OCI-LY3 (cell line): ENCODE measurements at regions not wholly inside any gene's neighbourhood (a gene's known extent, or its start where the extent isn't known, plus 50 kb on each side); places are given as distances from the start of the nearest gene placed in this dataset.
"Not testable (repeated sequence)": the region's sequence is repeated elsewhere in the genome, so short reads cannot be mapped to it uniquely, and the experiment has no call there.

Source experiments
- H2AFZ ChIP-seq: fragments of 200-600, 300-600 bp; shearing (Covaris generic); 2 replicates; pipeline ENCODE4 v1.6.0; 2014; ENCODE audit warnings: antibody characterized with exemption, low read depth, low read length
- H3K27ac ChIP-seq: fragments of 200-600, 300-600 bp; sonication (generic); 2 replicates; pipeline ENCODE4 v1.5.1; 2014; ENCODE audit warnings: mild to moderate bottlenecking, low read length, moderate library complexity, mixed read lengths
- H3K27me3 ChIP-seq: fragments of 200-600, 300-600 bp; sonication (generic); 2 replicates; pipeline ENCODE4 v1.6.1; 2014; ENCODE audit warnings: low read depth, low read length, mixed read lengths
- H3K36me3 ChIP-seq: fragments of 200-600, 300-600 bp; sonication (generic); replicated peaks from 2 replicates; pipeline ENCODE3; 2014; ENCODE audit warnings: low read depth, low read length, mixed read lengths
- H3K4me1 ChIP-seq: fragments of 300-600, 200-600 bp; sonication (generic); 2 replicates; pipeline ENCODE4 v1.6.1; 2014; ENCODE audit warnings: low read length, mixed read lengths
- H3K4me2 ChIP-seq: fragments of 200-600, 300-600 bp; sonication (generic); 2 replicates; pipeline ENCODE4 v1.6.1; 2014; ENCODE audit warnings: low read length, mixed read lengths
- H3K4me3 ChIP-seq: fragments of 300-600, 200-600 bp; sonication (generic); 2 replicates; pipeline ENCODE4 v1.5.1; 2014; ENCODE audit warnings: antibody characterized with exemption, mild to moderate bottlenecking, low read length, moderate library complexity
- H3K79me2 ChIP-seq: fragments of 300-600, 200-600 bp; shearing (Covaris generic); 2 replicates; pipeline ENCODE4 v1.6.1; 2014; ENCODE audit warnings: mild to moderate bottlenecking, low read length, mixed read lengths
- H3K9ac ChIP-seq: fragments of 300-600, 200-600 bp; shearing (Covaris generic); 2 replicates; pipeline ENCODE4 v1.6.0; 2014; ENCODE audit warnings: mild to moderate bottlenecking, low read length, moderate library complexity
- H3K9me3 ChIP-seq: fragments of 200-600, 300-600 bp; shearing (Covaris generic); 2 replicates; pipeline ENCODE4 v1.6.1; 2014; ENCODE audit warnings: low read length, mixed read lengths; ENCODE audit not compliant: insufficient read depth
- H4K20me1 ChIP-seq: fragments of 200-600, 300-600 bp; sonication (generic); 2 replicates; pipeline ENCODE4 v1.6.1; 2016; ENCODE audit warnings: low read length, mixed read lengths; ENCODE audit not compliant: insufficient read depth
- EZH2phosphoT487 ChIP-seq: fragments of 200-600 bp; shearing (Covaris generic); IDR thresholded peaks from 2 replicates; pipeline ENCODE4 v1.6.1; 2018; ENCODE audit warnings: antibody characterized with exemption, mixed run types, low read depth
- TF ChIP-seq, protein P1 (sequence below): fragments of 200-600, 300-600 bp; sonication (generic); IDR thresholded peaks from 2 replicates; pipeline ENCODE4 v1.5.1; 2014; ENCODE audit warnings: antibody characterized with exemption, low read length, low read depth

DNA sequence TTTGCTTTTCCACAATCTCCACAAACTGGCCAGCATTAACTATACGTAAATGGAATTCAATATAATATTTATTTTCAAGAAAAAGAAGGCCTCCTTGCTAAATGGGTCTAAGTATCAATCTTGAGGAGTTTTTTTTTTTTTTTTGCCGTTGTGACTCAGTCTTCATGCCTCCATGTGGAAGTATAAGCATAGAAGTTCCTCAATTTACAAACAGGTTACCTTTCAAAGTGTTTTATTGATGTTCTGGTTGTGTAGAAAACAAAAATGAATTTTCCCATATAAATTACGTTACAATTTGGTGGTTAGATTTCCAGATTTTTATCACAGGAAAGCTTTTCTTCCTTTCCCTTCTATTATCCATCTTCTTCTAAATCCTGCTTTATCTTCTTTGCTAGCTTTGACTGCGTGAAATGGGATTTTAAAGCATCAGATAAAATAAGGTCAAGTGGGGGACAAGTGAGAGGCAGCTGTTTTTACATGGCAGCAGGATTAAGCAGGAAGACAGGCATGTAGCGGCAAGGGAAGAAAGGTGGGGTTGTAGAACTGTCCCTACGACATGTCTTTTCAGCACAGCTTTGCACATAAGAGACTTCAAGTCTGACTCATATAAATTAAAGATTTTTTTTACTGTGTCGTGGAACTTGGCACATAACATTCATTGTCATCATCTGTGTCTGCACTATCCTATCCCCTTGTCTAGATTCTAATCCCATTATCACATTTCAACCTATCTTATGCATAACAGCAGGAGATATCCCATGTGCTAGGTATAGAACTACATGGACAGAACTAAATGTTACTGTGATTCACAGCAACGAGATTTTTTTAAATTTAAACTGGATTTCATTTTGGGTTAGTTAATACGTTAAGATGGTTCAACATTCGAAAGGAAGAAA is 135.3 kb upstream of the FAM3C start:
- H2AFZ ChIP-seq: no peak overlapping the region
- no peak overlapping the region for H3K27ac ChIP-seq
- no peaks in the 10 kb centered on the region for H3K9me3 ChIP-seq
- H3K27me3 ChIP-seq: no peaks in the 10 kb centered on the region
- H3K4me3 ChIP-seq: no peak overlapping the region
- no peak overlapping the region for H3K9ac ChIP-seq
- H3K4me1 ChIP-seq: no peaks in the 10 kb centered on the region
- no peaks in the 10 kb centered on the region for H4K20me1 ChIP-seq
- no peaks in the 10 kb centered on the region for H3K79me2 ChIP-seq
- no peak overlapping the region for H3K4me2 ChIP-seq
- H3K36me3 ChIP-seq: no peaks in the 10 kb centered on the region
- TF ChIP-seq EZH2phosphoT487: no peak
- TF ChIP-seq, protein P1, sequence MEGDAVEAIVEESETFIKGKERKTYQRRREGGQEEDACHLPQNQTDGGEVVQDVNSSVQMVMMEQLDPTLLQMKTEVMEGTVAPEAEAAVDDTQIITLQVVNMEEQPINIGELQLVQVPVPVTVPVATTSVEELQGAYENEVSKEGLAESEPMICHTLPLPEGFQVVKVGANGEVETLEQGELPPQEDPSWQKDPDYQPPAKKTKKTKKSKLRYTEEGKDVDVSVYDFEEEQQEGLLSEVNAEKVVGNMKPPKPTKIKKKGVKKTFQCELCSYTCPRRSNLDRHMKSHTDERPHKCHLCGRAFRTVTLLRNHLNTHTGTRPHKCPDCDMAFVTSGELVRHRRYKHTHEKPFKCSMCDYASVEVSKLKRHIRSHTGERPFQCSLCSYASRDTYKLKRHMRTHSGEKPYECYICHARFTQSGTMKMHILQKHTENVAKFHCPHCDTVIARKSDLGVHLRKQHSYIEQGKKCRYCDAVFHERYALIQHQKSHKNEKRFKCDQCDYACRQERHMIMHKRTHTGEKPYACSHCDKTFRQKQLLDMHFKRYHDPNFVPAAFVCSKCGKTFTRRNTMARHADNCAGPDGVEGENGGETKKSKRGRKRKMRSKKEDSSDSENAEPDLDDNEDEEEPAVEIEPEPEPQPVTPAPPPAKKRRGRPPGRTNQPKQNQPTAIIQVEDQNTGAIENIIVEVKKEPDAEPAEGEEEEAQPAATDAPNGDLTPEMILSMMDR: no peak

GRCh38 chr7:121530227-121531174 is 134.4 kb upstream of the FAM3C start:
- no peak overlapping the region for H3K27ac ChIP-seq
- no peak overlapping the region for H2AFZ ChIP-seq
- H3K79me2 ChIP-seq: no peaks in the 10 kb centered on the region
- H4K20me1 ChIP-seq: no peaks in the 10 kb centered on the region
- no peaks in the 10 kb centered on the region for H3K9me3 ChIP-seq
- no peak overlapping the region for H3K4me3 ChIP-seq
- no peaks in the 10 kb centered on the region for H3K4me1 ChIP-seq
- H3K4me2 ChIP-seq: no peak overlapping the region
- H3K9ac ChIP-seq: no peak overlapping the region
- TF ChIP-seq, protein P1: no peak
- no peak for TF ChIP-seq EZH2phosphoT487
- H3K27me3 ChIP-seq: no peaks in the 10 kb centered on the region
- no peaks in the 10 kb centered on the region for H3K36me3 ChIP-seq

DNA sequence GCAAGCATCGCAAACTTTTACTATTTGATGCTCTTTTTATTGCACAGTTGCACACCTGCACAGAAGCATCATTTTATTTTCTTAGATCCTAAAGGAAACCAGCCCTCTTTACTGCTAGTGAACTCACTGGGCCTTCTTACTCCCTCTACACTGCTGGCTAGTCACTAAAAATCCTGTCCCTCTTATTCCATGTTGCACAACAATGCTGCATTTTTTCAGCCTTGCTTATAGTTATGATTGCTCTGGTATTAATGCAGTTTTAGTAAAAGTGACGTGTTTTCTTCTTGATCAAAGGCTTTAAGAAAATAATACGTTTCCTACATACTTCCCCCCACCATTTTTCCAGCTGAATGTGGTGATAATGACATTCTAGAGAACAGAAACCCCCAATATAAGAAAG is 132.9 kb upstream of the FAM3C start:
- Histone ChIP-seq H3K4me3 (no peak overlapping the region), H2AFZ (no peak overlapping the region), H3K4me2 (no peak overlapping the region), H3K79me2 (no peaks in the 10 kb centered on the region), H3K27ac (no peak overlapping the region), H3K4me1 (no peaks in the 10 kb centered on the region), H3K36me3 (no peaks in the 10 kb centered on the region), H4K20me1 (no peaks in the 10 kb centered on the region), H3K9ac (no peak overlapping the region), H3K27me3 (no peaks in the 10 kb centered on the region), H3K9me3 (no peaks in the 10 kb centered on the region)
- TF ChIP-seq EZH2phosphoT487: no peak
- TF ChIP-seq, protein P1: no peak

DNA sequence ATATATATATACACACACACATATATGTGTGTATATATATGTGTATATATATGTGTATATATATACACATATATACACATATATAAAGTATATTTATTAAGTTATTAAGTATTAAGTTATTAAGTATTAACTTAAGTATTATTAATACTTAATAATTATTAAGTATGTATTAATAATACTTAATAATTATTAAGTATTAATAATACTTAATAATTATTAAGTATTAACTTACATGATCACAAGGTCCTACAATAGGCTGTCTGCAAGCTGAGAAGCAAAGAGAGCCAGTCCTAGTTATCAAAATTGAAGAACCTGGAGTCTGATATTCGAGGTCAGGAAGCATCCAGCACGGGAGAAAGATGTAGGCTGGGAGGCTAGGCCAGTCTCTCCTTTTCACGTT is 130.1 kb upstream of the FAM3C start:
- not testable (repeated sequence) for H2AFZ ChIP-seq, H3K27me3 ChIP-seq, H3K36me3 ChIP-seq, H3K4me1 ChIP-seq, H3K9me3 ChIP-seq, H3K79me2 ChIP-seq, H3K4me3 ChIP-seq, H3K9ac ChIP-seq, H3K27ac ChIP-seq, H4K20me1 ChIP-seq, H3K4me2 ChIP-seq
